Pancreas (tissue), 10 donors: ENCODE measurements at regions not wholly inside any gene's neighbourhood (a gene's known extent, or its start where the extent isn't known, plus 50 kb on each side); places are given as distances from the start of the nearest gene placed in this dataset.

Experiments
- ATAC-seq, 4 donors: fragments of 200-7000 bp; cut with Tn5 transposase; one replicate each; pipeline versions ENCODE4 v1.8.0 to v1.9.1; 2020; ENCODE audit warnings: mild to moderate bottlenecking in 4 of 4, moderate library complexity in 4 of 4
- DNase-seq, 6 donors: peaks; one replicate each; pipeline ENCODE4 v3.0.0-alpha.2; 2020
- FAIRE-seq: peaks from 2 replicates; lab custom pipeline; 2012; peaks lifted over from hg19 to GRCh38; lab: Jason Lieb, UNC
- H3K27ac ChIP-seq, 4 donors: fragments of 200-600 bp; sonication (generic); 1 replicate in 3 of 4; 2 replicates in 1 of 4; pipeline versions ENCODE4 v1.5.0 to v1.8.0; 2020
- H3K27me3 ChIP-seq, 4 donors: fragments of 200-600 bp; one replicate each; pipeline ENCODE4 v1.8.0; 2021
- H3K36me3 ChIP-seq, 3 donors: fragments of 200-600 bp; sonication (generic) in 1 of 3; one replicate each; pipeline versions ENCODE4 v1.5.0 to v1.8.0; 2020 to 2021
- H3K4me1 ChIP-seq, 3 donors: fragments of 200-600 bp; one replicate each; pipeline ENCODE4 v1.8.0; 2021
- H3K4me3 ChIP-seq, 4 donors: fragments of 200-600 bp; sonication (generic) in 2 of 4; one replicate each; pipeline versions ENCODE4 v1.5.0 to v1.8.0; 2020 to 2021
- H3K9me3 ChIP-seq, 4 donors: fragments of 200-600 bp; one replicate each; pipeline ENCODE4 v1.8.0; 2021
- CTCF ChIP-seq, 4 donors: fragments of 200-600 bp; sonication (generic) in 3 of 4; IDR thresholded peaks; one replicate each; pipeline versions ENCODE4 v1.5.0 to v1.8.0; 2021; ENCODE audit warnings: antibody characterized with exemption in 4 of 4
- WGBS, 2 donors: extraction: QIAGEN DNeasy Blood & Tissue Kit; methylation state at CpG; one replicate each; pipeline ENCODE4 v1.1.7; 2013; 5-methylcytosine and 5-hydroxymethylcytosine counted together
- intact Hi-C, 3 donors: fragments of 100-400 bp; cut with DNase I; formaldehyde crosslinking; loops; one replicate each; pipeline versions ENCODE4 v1.11.1 to v1.14.2; 2022
- donor health status: healthy with polysubstance abuse.
- donor health status: DM: no; HTN: no; CAD: no; lungs with moderate emphysema.
- donor health status: DM: no; HTN: no; CAD: no.
- donor health status: control.
- donor health status: control.
- donor health status: Bipolar disorder and iron deficiency.
- donor health status: DM: yes; HTN: yes; CAD: no.
- donor health status: DM: no; HTN: no; CAD: no.
- donor health status: DM: no; HTN: no; CAD: no.
- donor health status: DM: yes; HTN: yes; CAD: no.

- ATAC-seq (no peak), DNase-seq (no peak), FAIRE-seq (no peak)
- Histone ChIP-seq H3K9me3 (no peaks in the 10 kb centered on the region), H3K4me3 (no peak overlapping the region), H3K4me1 (no peaks in the 10 kb centered on the region), H3K27ac (no peak overlapping the region), H3K27me3 (no peaks in the 10 kb centered on the region), H3K36me3 (no peaks in the 10 kb centered on the region)
- TF ChIP-seq CTCF (IDR thresholded peaks at IDR 0.05), result no peak
- intact Hi-C loops, result no loop called here
Measured at GRCh38 chr2:57569396-57569795, 477.2 kb upstream of the VRK2 start.

DNA sequence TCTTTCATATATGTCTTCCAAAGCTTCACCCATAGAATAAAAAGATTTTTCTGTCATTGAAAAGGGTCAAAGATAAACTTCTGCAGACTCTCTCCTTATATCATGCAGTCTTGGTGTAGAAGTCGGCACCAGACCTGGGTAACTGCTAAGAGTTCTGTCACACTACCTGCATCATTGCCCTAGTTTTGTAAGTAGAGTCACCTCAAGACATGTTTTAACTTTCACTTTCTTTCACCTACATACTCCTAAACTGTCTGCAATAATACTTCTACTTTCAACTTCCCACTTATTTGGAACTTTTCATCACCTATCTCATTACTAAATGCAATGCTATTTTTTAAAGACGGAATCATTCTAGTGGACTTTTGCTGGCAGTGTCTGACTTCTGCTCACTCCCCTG lies 475.6 kb upstream of the VRK2 start:
- no peak for DNase-seq
- H3K27ac ChIP-seq, result no peak overlapping the region
- no peak overlapping the region for H3K4me3 ChIP-seq
- WGBS, 2 donors, result 90 to 92% methylated on average over 2 of the region's 2 CpGs
- no peaks in the 10 kb centered on the region for H3K27me3 ChIP-seq
- intact Hi-C loops, result no loop called here
- ATAC-seq, result no peak
- no peaks in the 10 kb centered on the region for H3K4me1 ChIP-seq
- TF ChIP-seq CTCF (IDR thresholded peaks at IDR 0.05), result no peak
- H3K36me3 ChIP-seq, result no peaks in the 10 kb centered on the region
- H3K9me3 ChIP-seq, result no peaks in the 10 kb centered on the region
- no peak for FAIRE-seq

DNA sequence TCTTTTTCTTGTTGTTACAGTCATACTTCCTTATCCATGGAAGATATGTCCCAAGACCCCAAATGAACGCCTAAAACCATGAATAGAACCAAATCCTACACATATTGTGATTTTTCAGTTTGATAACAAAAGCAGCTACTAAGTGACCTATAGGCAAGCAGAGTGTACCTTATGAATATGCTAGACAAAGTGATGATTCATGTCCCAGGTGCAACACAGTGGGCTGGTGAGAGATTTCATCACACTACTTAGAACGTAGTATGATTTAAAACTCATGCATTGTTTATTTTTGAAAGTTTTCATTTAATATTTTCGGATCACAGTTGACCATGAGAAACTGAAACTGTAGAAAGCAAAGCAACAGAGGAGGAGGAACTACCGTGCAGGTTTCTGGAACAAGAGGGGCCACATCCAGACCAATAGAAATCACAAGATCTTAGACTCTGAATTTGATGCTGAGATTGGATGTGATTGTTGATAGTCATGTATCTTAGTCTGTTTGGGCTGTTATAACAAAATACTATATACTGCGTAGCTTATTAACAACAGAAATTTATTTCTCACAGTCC lies 470.8 kb upstream of the VRK2 start:
- DNase-seq (no peak), ATAC-seq (no peak), FAIRE-seq (no peak)
- intact Hi-C loops, result no loop called here
- no peaks in the 10 kb centered on the region for H3K9me3 ChIP-seq
- no peak overlapping the region for H3K27ac ChIP-seq
- 67% methylated on average over 5 of the region's 5 CpGs for WGBS, 2 donors
- no peaks in the 10 kb centered on the region for H3K36me3 ChIP-seq
- H3K4me1 ChIP-seq, result no peaks in the 10 kb centered on the region
- H3K27me3 ChIP-seq, result no peaks in the 10 kb centered on the region
- H3K4me3 ChIP-seq, result no peak overlapping the region
- no peak for TF ChIP-seq CTCF (IDR thresholded peaks at IDR 0.05)

DNA sequence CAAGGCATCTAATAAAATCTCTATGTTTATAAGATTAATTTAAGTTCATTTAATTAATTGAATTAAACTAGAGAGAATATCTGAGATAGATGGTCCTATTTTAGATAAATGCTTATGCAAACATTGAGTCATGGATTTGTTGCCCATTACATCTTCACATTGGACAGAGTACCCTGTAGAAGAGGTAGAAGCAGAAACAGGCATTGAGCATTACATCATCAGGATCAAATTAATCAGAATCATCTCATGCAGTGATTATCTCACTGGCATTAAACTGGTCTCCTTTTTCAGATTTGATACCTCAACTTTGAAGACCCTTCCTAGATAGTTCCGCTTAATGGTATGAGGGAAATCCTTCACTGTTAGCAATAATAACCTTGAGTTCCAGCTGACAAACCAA lies 469.6 kb upstream of the VRK2 start:
- Histone ChIP-seq H3K36me3 (no peaks in the 10 kb centered on the region), H3K9me3 (no peaks in the 10 kb centered on the region), H3K27ac (no peak overlapping the region), H3K27me3 (no peaks in the 10 kb centered on the region), H3K4me3 (no peak overlapping the region), H3K4me1 (no peaks in the 10 kb centered on the region)
- TF ChIP-seq CTCF (IDR thresholded peaks at IDR 0.05), result no peak
- 84 to 97% methylated on average over 1 of the region's 1 CpG for WGBS, 2 donors
- no peak for ATAC-seq
- DNase-seq, result no peak
- no peak for FAIRE-seq
- intact Hi-C loops, result no loop called here

GRCh38 chr2:57597940-57598339 lies 448.7 kb upstream of the VRK2 start:
- H3K36me3 ChIP-seq, result no peaks in the 10 kb centered on the region
- WGBS, 2 donors, result 63 to 67% methylated on average over 1 of the region's 1 CpG
- no peaks in the 10 kb centered on the region for H3K27me3 ChIP-seq
- H3K4me1 ChIP-seq, result no peaks in the 10 kb centered on the region
- TF ChIP-seq CTCF (IDR thresholded peaks at IDR 0.05), result no peak
- DNase-seq, result no peak
- no peak for ATAC-seq
- H3K4me3 ChIP-seq, result no peak overlapping the region
- H3K9me3 ChIP-seq, result no peaks in the 10 kb centered on the region
- intact Hi-C loops, result no loop called here
- FAIRE-seq, result no peak
- H3K27ac ChIP-seq, result no peak overlapping the region
